HG02571 (cell line): ENCODE measurements at regions not wholly inside any gene's neighbourhood (a gene's known extent, or its start where the extent isn't known, plus 50 kb on each side); places are given as distances from the start of the nearest gene placed in this dataset.
"Not testable (repeated sequence)": the region's sequence is repeated elsewhere in the genome, so short reads cannot be mapped to it uniquely, and the experiment has no call there.

Experiments
- ATAC-seq: cut with Tn5 transposase; IDR thresholded peaks from one replicate; pipeline ENCODE4 v1.9.1; 2021; ENCODE audit warnings: mild to moderate bottlenecking, moderate library complexity; ENCODE audit not compliant: unreplicated experiment

GRCh38 chr18:1466035-1466434 lies 561.4 kb downstream of the ADCYAP1 start:
- no peak for ATAC-seq

- no peak for ATAC-seq
Observed at GRCh38 chr18:1467461-1467964, 562.8 kb downstream of the ADCYAP1 start.

GRCh38 chr18:1468550-1468949 lies 563.9 kb downstream of the ADCYAP1 start:
- no peak for ATAC-seq

- no peak for ATAC-seq
Observed at GRCh38 chr18:1475867-1476266, 571.2 kb downstream of the ADCYAP1 start.

DNA sequence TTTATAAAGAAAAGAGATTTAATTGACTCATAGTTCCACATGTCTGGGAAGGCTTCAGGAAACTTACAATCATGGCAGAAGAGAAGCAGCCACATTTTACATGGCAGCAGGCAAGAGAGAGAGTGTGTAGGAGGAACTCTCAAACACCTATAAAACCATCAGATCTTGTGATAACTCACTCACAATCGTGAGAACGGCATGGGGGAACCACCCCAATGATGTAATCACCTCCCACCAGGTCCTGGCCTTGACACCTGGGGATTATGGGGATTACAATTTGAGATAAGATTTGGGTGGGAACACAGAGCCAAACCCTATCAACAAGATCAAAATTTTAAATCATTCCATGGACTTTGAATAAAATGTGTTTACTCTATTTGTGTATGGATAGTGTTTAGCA lies 575.6 kb downstream of the ADCYAP1 start:
- no peak for ATAC-seq

- no peak for ATAC-seq
Observed at GRCh38 chr18:1481577-1481976, 576.9 kb downstream of the ADCYAP1 start.

DNA sequence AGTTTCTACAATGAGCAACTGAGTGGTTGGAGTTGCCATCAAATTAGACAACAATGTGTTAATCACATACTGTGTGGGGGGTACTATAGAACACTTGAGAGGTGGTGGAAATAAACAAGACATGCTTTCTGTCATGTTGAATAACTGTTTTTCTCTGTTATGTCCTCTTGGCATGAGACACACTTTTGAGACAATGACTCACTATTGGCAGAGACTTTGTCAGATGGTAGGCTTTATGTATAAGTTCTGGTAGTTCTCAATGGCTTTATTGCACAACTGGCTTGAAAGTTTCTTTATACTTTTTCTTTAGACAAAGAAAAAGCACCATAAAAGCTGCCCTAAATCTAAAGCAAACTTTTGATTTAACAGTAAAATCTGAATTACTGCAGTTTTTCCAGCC lies 578.7 kb downstream of the ADCYAP1 start:
- no peak for ATAC-seq

DNA sequence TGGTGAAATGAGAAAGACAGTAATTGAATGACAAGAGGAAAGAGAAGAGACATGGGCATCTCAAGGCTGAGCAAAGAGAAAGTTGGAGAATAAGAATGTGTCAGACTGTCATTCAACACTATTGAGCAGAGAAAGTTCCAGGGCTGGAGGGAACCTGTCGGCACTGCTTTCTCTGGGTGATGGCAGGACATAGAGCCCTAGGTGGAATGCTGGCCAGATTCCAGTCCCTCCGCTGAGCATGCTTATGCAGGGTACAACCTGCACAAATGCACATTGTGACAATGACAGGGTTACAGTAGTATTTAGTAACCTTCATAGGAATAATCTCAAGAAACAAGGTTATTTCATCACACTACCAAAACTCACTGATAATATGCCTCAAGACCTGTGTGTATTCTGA lies 582.8 kb downstream of the ADCYAP1 start:
- ATAC-seq, result no peak

GRCh38 chr18:1488394-1488793 lies 583.7 kb downstream of the ADCYAP1 start:
- no peak for ATAC-seq

DNA sequence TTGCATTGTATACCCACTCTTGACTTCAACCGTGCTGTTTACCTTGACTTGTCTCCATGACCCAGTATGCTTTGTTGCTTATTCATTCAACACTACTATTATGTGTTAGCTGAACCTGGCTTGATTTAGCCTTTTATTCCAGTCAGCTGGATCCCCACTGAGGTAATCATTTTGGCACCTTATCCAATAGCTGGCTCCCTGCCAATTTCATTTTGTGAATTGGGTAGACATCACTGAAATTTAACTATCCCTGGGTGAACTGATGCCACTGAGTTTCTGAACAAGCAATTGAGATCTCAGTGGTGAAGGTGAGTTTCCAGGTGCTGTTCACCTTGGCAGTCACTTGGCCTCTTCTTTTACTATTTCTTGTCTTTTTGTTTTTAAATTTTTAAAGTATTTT lies 584.3 kb downstream of the ADCYAP1 start:
- ATAC-seq, result no peak

- no peak for ATAC-seq
Observed at GRCh38 chr18:1495387-1495786, 590.7 kb downstream of the ADCYAP1 start.

GRCh38 chr18:1496096-1496495 lies 591.4 kb downstream of the ADCYAP1 start:
- no peak for ATAC-seq

DNA sequence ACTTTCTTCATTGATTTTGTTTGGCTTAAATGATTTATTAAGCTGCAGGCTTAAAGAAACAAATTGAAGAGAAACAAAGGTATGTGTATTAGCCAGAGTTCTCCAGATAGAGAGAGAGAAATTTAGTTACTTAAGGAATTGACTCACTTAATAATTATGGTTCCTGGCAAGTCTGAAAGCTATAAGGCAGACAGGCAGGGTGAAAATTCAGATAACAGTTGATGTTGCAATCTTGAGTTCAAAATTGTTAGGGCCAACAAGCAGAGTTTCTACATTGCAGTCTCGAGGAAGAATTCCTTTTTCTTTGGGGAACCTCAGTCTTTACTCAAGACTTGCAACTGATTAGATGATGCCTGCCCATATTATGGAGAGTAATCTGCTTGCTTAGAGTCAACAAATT lies 593.5 kb downstream of the ADCYAP1 start:
- no peak for ATAC-seq

- ATAC-seq, result no peak
Observed at GRCh38 chr18:1499265-1499664, 594.6 kb downstream of the ADCYAP1 start.

GRCh38 chr18:1503847-1504246 lies 599.2 kb downstream of the ADCYAP1 start:
- no peak for ATAC-seq

- no peak for ATAC-seq
Observed at GRCh38 chr18:1505856-1506255, 601.2 kb downstream of the ADCYAP1 start.

- ATAC-seq, result no peak
Observed at GRCh38 chr18:1510542-1511179, 606.0 kb downstream of the ADCYAP1 start.

DNA sequence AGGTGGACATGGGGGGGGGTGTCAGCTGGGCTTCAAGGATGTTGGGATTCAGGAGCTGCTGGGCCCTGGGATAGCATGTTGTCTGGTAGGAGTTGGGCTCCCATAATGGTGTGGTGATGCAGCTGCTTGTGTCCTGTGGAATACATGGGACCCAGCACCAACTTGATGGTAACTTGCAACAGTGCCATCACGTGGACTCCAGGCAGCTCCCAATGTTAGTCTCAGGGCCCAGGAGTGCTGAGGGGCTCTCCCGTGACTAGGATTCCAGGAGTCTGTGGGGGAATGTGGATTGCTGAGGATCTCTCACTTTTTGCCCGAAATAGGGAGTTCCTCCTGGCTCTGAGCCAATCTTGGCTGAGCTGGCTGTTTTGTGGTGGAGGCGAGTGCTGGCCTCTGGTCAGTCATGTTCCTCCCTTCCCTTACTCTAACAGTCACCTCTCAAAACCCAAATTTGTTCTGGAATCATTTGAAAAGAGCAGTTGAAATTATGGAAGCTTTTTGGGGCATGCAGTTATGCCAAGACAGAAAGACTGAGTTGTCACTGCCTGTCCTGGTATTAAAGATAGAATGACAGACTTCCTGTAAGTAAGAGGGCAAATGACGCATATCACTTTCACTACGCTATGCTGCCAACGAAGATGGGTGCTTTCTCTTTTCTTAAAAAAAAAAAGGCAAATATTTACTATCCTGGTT lies 607.1 kb downstream of the ADCYAP1 start:
- no peak for ATAC-seq

DNA sequence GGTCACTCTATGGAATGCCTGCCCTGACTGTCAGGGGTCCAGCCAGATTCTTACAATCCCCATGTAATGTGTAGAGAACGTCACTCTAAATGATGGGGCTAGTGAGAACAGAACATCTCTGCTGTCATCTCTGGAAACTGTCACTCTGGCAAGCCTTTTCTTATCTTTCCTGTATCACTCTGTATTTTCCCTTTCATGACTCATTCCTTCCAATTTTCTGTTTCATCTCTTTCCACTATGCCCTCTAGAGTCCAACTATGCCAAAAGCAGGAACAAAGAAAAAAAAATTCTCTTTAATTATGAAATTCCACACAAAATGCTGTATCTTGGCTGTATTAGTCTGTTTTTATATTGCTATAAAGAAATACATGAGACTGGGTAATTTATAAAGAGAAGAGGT lies 608.8 kb downstream of the ADCYAP1 start:
- no peak for ATAC-seq

- ATAC-seq, result not testable (repeated sequence)
Observed at GRCh38 chr18:1521588-1522248, 617.0 kb downstream of the ADCYAP1 start.

DNA sequence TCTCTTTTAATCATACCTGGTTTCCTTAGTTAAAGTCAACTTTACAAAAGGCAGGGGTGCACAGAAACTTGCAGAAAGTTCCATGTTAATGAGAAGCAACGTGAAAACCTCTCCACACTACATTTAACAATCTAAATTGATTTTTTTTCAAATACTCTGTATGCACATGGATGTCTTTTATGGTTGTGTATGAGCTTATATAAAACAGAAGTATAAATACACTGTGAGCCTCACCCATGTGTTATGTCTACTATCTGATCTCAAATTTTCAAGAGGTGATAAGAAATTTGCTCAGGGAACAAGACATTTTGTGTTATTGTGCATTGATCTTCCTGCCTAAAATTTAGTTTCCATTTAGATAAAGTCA lies 617.6 kb downstream of the ADCYAP1 start:
- ATAC-seq, result no peak

DNA sequence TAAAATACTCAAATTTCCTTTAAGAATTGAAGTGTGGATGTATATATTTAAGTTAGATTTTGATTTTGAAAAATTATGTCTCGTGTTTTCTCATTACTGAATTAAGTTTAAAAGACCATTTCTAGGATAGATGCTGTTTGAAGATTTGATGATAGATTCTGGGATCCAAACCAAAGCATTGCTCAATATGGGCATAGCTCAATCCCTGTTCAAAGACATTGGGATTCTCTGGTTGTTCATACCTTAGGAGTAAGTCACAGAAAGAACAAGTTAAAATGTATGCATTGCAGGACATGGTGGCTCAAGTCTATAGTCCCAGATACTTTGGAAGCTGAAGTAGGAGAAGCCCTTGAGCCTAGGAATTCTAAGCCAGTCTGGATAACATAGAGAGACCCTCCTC lies 622.3 kb downstream of the ADCYAP1 start:
- ATAC-seq, result no peak
